ENCODE measurements at regions not wholly inside any gene's neighbourhood (a gene's known extent, or its start where the extent isn't known, plus 50 kb on each side); places are given as distances from the start of the nearest gene placed in this dataset.

- H3K4me1 ChIP-seq = no peaks in the 10 kb centered on the region
- no peak for DNase-seq (ENCODE audit: low spot score in 2 of 2)
- intact Hi-C loops (cut with DNase I; ENCODE audit: low total_unique reads) = no loop called here
Measured at GRCh38 chr7:85322252-85322651, 135.4 kb upstream of the SEMA3D start.

GRCh38 chr7:85320699-85321476, 134.0 kb upstream of the SEMA3D start:
- Histone ChIP-seq H3K27ac (no peak overlapping the region), H3K27me3 (no peaks in the 10 kb centered on the region), H3K4me3 (no peak overlapping the region), H3K9me3 (no peaks in the 10 kb centered on the region), H3K4me1 (no peaks in the 10 kb centered on the region), H3K36me3 (no peaks in the 10 kb centered on the region)
- no peak for DNase-seq (ENCODE audit: low spot score in 2 of 2)
- intact Hi-C loops (cut with DNase I; ENCODE audit: low total_unique reads) = no loop called here
- TF ChIP-seq POLR2AphosphoS5 (IDR thresholded peaks at IDR 0.05) = no peak
- no peak for TF ChIP-seq POLR2A (IDR thresholded peaks at IDR 0.05)
- TF ChIP-seq CTCF (IDR thresholded peaks at IDR 0.05) = no peak

More at GRCh38 chr7:85322252-85322651, 135.4 kb upstream of the SEMA3D start:
- no peaks in the 10 kb centered on the region for H3K9me3 ChIP-seq
- H3K27ac ChIP-seq = no peak overlapping the region
- H3K36me3 ChIP-seq = no peaks in the 10 kb centered on the region
- TF ChIP-seq POLR2AphosphoS5 (IDR thresholded peaks at IDR 0.05) (no peak), POLR2A (IDR thresholded peaks at IDR 0.05) (no peak), CTCF (IDR thresholded peaks at IDR 0.05) (no peak)
- H3K4me3 ChIP-seq = no peak overlapping the region
- H3K27me3 ChIP-seq = no peaks in the 10 kb centered on the region

GRCh38 chr7:85316489-85316888, 129.6 kb upstream of the SEMA3D start:
- no peaks in the 10 kb centered on the region for H3K4me1 ChIP-seq
- H3K27ac ChIP-seq = no peak overlapping the region
- H3K9me3 ChIP-seq = no peaks in the 10 kb centered on the region
- intact Hi-C loops (cut with DNase I; ENCODE audit: low total_unique reads) = no loop called here
- H3K27me3 ChIP-seq = no peaks in the 10 kb centered on the region
- H3K4me3 ChIP-seq = no peak overlapping the region
- TF ChIP-seq POLR2AphosphoS5 (IDR thresholded peaks at IDR 0.05) (no peak), POLR2A (IDR thresholded peaks at IDR 0.05) (no peak), CTCF (IDR thresholded peaks at IDR 0.05) (no peak)
- DNase-seq (ENCODE audit: low spot score in 2 of 2) = no peak
- no peaks in the 10 kb centered on the region for H3K36me3 ChIP-seq

- intact Hi-C loops (cut with DNase I; ENCODE audit: low total_unique reads) = no loop called here
- no peaks in the 10 kb centered on the region for H3K4me1 ChIP-seq
- no peaks in the 10 kb centered on the region for H3K27me3 ChIP-seq
- no peak overlapping the region for H3K4me3 ChIP-seq
- no peak for DNase-seq (ENCODE audit: low spot score in 2 of 2)
- H3K27ac ChIP-seq = no peak overlapping the region
- H3K36me3 ChIP-seq = no peaks in the 10 kb centered on the region
- H3K9me3 ChIP-seq = no peaks in the 10 kb centered on the region
- TF ChIP-seq CTCF (IDR thresholded peaks at IDR 0.05) = no peak
- TF ChIP-seq POLR2AphosphoS5 (IDR thresholded peaks at IDR 0.05) = no peak
- no peak for TF ChIP-seq POLR2A (IDR thresholded peaks at IDR 0.05)
Measured at GRCh38 chr7:85310301-85310700, 123.4 kb upstream of the SEMA3D start.

GRCh38 chr7:85306115-85306514, 119.3 kb upstream of the SEMA3D start:
- intact Hi-C loops (cut with DNase I; ENCODE audit: low total_unique reads) = no loop called here
- Histone ChIP-seq H3K4me3 (no peak overlapping the region), H3K27me3 (no peaks in the 10 kb centered on the region), H3K27ac (no peak overlapping the region), H3K9me3 (no peaks in the 10 kb centered on the region), H3K36me3 (no peaks in the 10 kb centered on the region), H3K4me1 (no peaks in the 10 kb centered on the region)
- TF ChIP-seq POLR2A (IDR thresholded peaks at IDR 0.05) (no peak), POLR2AphosphoS5 (IDR thresholded peaks at IDR 0.05) (no peak), CTCF (IDR thresholded peaks at IDR 0.05) (no peak)
- no peak for DNase-seq (ENCODE audit: low spot score in 2 of 2)

Measured in breast epithelium (tissue), 4 donors.